ENCODE measurements at regions not wholly inside any gene's neighbourhood (a gene's known extent, or its start where the extent isn't known, plus 50 kb on each side); places are given as distances from the start of the nearest gene placed in this dataset.
A peak's percentile ranks its signal among the peaks of the same experiment; 100 is the strongest.

- TF ChIP-seq CTCF (IDR thresholded peaks at IDR 0.05; ENCODE audit: low read depth, low read length, missing control alignments): no peak
- Histone ChIP-seq H3K27me3 (replicated peaks) (no peaks in the 10 kb centered on the region), H3K27ac (no peak overlapping the region), H3K36me3 (replicated peaks) (no peaks in the 10 kb centered on the region), H3K4me3 (ENCODE audit: low read depth, low read length) (no peak overlapping the region)
- in situ Hi-C loops (cut with HindIII; ENCODE audit: low pct_ligation_motif_present, low sequenced_read_pairs): no loop called here
- DNase-seq: no peak
These were observed 803.1 kb downstream of the USP25 start for GRCh38 chr21:16532840-16533239.

- no peak overlapping the region for H3K27ac ChIP-seq
- H3K36me3 ChIP-seq (replicated peaks): no peaks in the 10 kb centered on the region
- no peak for TF ChIP-seq CTCF (IDR thresholded peaks at IDR 0.05; ENCODE audit: low read depth, low read length, missing control alignments)
- DNase-seq: no peak
- in situ Hi-C loops (cut with HindIII; ENCODE audit: low pct_ligation_motif_present, low sequenced_read_pairs): no loop called here
- peak overlapping the region; percentile 51 for H3K4me3 ChIP-seq (ENCODE audit: low read depth, low read length)
- H3K27me3 ChIP-seq (replicated peaks): no peaks in the 10 kb centered on the region
These were observed 804.1 kb downstream of the USP25 start for GRCh38 chr21:16533692-16534407.

- no peak overlapping the region for H3K27ac ChIP-seq
- no peaks in the 10 kb centered on the region for H3K27me3 ChIP-seq (replicated peaks)
- in situ Hi-C loops (cut with HindIII; ENCODE audit: low pct_ligation_motif_present, low sequenced_read_pairs): no loop called here
- peak overlapping the region; percentile 51 for H3K4me3 ChIP-seq (ENCODE audit: low read depth, low read length)
- TF ChIP-seq CTCF (IDR thresholded peaks at IDR 0.05; ENCODE audit: low read depth, low read length, missing control alignments): no peak
- no peaks in the 10 kb centered on the region for H3K36me3 ChIP-seq (replicated peaks)
- no peak for DNase-seq
These were observed 804.8 kb downstream of the USP25 start for GRCh38 chr21:16534408-16535101.

GRCh38 chr21:16535102-16535422 lies 805.3 kb downstream of the USP25 start:
- Histone ChIP-seq H3K36me3 (replicated peaks) (no peaks in the 10 kb centered on the region), H3K27me3 (replicated peaks) (no peaks in the 10 kb centered on the region), H3K27ac (no peak overlapping the region), H3K4me3 (ENCODE audit: low read depth, low read length) (peak overlapping the region; percentile 42)
- DNase-seq: no peak
- no peak for TF ChIP-seq CTCF (IDR thresholded peaks at IDR 0.05; ENCODE audit: low read depth, low read length, missing control alignments)
- in situ Hi-C loops (cut with HindIII; ENCODE audit: low pct_ligation_motif_present, low sequenced_read_pairs): no loop called here

GRCh38 chr21:16535626-16536025 lies 805.8 kb downstream of the USP25 start:
- no peaks in the 10 kb centered on the region for H3K36me3 ChIP-seq (replicated peaks)
- no peaks in the 10 kb centered on the region for H3K27me3 ChIP-seq (replicated peaks)
- H3K4me3 ChIP-seq (ENCODE audit: low read depth, low read length): no peak overlapping the region
- TF ChIP-seq CTCF (IDR thresholded peaks at IDR 0.05; ENCODE audit: low read depth, low read length, missing control alignments): no peak
- H3K27ac ChIP-seq: no peak overlapping the region
- DNase-seq: no peak
- in situ Hi-C loops (cut with HindIII; ENCODE audit: low pct_ligation_motif_present, low sequenced_read_pairs): no loop called here
